GM21825 (cell line): ENCODE measurements at regions not wholly inside any gene's neighbourhood (a gene's known extent, or its start where the extent isn't known, plus 50 kb on each side); places are given as distances from the start of the nearest gene placed in this dataset.
"Not testable (repeated sequence)": the region's sequence is repeated elsewhere in the genome, so short reads cannot be mapped to it uniquely, and the experiment has no call there.

Experiments
- ATAC-seq: cut with Tn5 transposase; IDR thresholded peaks from one replicate; pipeline ENCODE4 v1.9.1; 2021; ENCODE audit warnings: mild to moderate bottlenecking, moderate library complexity; ENCODE audit not compliant: unreplicated experiment

DNA sequence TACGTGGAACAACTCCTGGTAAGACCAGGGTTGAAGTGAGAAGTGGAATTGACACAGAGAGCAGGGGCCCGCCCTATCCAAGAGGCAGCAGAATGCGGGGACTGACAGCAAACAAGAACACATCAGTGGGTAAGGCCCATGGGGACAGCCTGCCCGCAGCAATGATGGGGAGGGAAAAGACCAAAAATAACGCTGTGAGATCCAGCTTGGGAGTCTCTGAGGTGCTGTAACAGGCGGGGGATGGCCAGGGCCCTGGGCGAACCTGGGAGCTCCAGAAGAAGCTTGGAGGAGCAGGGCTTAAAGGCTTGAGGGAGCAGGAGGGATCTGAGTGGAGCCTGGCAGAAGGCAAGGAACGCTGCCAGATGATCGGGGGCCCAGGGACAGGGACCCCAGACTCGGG lies 173.4 kb downstream of the TMEM200C start:
- no peak for ATAC-seq

- no peak for ATAC-seq
Measured at GRCh38 chr18:5720132-5720531, 175.2 kb downstream of the TMEM200C start.

DNA sequence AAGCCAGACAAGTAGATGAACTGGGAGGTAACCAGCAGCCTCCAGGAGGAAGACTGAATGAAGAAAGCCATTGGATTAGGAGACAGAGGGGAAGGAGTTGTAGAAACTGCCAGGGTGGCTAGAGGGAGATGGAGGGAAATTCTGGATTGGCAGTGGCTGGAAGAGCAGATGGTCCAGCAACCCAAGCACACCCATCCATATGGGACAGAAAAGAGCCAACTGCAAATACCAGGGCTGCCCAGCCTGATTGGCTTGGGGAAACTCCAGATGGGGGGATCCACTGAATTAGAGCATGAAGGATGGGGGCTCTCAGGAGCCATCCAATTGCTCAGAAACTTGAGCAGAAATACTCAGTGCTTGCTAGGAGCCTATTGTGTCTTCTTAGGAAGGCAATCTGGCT lies 173.5 kb upstream of the EPB41L3 start:
- ATAC-seq, result no peak

- no peak for ATAC-seq
Measured at GRCh38 chr18:5710676-5711075, 166.9 kb upstream of the EPB41L3 start.

GRCh38 chr18:5710235-5710634 lies 166.4 kb upstream of the EPB41L3 start:
- no peak for ATAC-seq

DNA sequence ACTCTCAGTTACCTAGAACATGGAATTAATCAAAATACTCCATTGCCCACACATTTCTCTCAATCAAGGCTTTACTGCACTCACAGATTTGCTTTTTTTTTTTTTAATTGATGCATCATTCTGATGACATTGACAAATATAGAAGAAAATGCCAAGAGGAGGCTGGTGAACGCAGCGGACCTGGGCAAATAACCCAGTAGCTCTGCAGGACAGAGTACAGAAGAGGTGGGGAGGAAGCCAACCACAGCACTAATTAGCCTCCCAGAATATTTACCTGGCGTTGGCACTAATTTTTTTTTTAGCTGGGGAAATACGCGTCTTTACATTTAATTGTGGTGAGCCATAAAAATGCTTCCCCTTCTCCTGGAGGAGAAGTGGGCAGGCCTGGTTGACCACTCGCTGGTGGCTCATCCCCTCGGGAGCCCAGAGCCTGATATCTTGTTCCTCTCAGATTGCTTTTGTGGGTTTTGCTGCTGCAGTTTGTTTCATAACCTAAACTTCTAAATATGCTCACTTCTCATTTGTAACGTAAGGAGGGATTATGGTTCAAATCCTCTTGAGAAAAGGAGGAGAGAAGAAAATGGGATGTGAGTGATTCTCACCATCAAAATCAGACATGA lies 165.8 kb upstream of the EPB41L3 start:
- no peak for ATAC-seq

DNA sequence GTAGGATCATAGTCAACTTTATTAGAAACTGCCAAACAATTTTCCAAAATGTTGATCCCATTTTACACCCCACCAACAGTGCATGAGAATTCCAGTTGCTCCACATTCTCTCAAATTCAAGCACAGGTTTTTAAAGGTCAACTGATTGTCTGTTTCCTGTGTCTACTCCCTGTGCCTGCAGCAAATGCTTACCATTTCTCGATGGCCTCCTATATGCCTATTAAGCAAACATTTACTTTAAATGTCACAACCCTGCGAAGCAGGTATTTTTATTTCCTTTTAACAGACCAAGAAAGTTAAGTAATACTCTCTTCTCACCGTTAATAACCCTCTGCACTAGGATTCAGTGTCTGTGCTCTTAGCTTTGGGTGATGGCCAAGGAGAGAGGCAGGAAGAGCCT lies 163.8 kb upstream of the EPB41L3 start:
- no peak for ATAC-seq

DNA sequence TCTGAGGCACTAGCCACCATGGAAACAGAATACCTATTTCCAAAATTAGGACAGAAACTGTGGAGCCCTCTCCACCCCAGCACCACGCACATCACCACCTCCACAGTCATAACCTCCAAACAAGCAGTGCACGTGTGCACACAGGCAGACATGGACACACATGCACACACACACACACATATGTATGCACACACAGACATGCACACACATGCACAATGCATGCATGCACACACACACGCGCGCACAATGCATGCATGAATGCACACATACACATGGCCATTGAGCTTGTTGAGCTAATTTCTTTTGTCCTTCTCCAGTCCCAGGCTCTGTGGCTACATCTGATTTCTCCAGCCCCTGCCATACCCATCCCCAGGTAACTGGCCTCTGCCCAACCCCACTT lies 161.6 kb upstream of the EPB41L3 start:
- no peak for ATAC-seq

DNA sequence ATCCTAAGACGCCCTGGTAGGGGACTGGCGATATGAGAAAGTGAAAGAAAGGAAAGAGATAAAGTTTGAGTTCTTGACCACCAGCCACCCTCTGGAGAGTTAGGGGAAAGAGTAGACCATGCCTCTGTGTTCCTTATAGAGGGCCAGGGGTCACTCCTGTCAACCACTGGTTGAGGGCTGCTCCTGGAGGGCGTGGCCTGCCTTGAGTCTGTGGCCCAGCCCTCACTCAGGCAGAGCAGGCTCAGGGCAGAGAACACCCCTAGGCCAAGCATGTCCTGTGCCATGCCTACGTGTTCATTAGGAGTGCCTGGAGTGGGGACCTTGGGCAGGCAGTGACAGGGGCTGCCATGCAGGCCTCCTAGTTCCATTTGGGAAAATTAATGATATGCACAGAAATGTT lies 161.1 kb upstream of the EPB41L3 start:
- ATAC-seq, result no peak

DNA sequence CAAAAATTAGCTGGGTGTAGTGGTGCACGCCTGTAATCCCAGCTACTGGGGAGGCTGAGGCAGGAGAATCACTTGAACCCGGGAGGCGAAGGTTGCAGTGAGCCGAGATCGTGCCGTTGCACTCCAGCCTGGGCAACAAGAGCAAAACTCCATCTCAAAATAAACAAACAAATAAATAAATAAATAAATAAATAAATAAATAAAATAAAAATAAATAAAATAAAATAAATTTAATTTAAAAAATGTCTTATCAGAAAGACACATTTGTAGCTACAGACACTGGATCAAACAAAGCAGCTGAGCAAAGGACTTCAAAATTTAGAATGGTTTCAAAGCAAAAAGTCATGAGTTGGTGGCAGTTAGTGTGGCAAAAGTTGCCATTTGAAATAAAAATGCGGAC lies 158.2 kb upstream of the EPB41L3 start:
- ATAC-seq, result not testable (repeated sequence)

DNA sequence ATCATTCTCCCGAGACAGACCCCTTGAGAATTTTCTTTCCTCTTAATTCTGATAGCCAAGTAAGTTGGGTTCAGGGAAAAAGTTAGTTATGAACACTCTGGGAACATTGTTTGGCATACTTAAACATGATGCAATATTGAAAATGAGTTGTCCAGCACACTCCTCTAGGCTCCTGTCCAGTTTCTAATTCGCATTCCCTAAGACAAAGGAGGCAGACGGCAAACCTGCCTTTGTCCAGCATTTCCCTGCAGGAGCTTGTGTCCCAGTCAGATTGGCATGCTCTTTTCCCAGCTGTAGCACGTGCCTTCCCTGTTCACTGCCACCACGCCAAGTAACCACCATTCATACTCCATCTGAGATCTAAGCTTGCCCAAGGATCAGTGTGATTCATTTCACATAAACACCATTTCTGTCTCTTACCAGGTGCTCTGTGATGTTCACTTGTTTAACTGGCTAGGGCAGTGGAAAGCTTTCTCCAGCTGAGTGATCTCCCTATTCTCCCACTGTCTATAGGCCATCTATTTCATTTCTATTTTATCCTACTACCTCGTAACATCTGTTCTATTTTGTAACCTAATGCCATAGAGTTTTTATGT lies 150.0 kb upstream of the EPB41L3 start:
- ATAC-seq, result no peak

- ATAC-seq, result no peak
Measured at GRCh38 chr18:5678779-5679406, 135.1 kb upstream of the EPB41L3 start.

- ATAC-seq, result no peak
Measured at GRCh38 chr18:5678278-5678677, 134.5 kb upstream of the EPB41L3 start.

DNA sequence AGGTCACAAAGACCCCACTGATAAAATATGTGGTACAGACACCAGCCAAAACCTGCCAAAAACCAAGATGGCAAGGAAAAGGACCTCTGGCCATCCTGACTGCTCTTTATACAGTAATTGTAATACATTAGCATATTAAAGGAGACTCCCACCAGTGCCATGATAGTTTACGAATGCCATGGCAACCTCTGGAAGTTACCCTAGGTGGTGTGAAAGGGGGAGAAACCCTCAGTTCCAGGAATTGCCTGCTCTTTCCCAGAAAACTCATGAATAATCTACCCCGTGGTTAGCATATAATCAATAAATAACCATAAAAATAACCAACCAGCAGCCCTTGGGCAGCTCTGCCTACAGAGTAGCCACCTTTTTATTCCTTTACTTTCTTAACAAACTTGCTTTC lies 129.8 kb upstream of the EPB41L3 start:
- ATAC-seq, result no peak

GRCh38 chr18:5669585-5669984 lies 125.8 kb upstream of the EPB41L3 start:
- no peak for ATAC-seq

GRCh38 chr18:5668087-5668715 lies 124.4 kb upstream of the EPB41L3 start:
- no peak for ATAC-seq

DNA sequence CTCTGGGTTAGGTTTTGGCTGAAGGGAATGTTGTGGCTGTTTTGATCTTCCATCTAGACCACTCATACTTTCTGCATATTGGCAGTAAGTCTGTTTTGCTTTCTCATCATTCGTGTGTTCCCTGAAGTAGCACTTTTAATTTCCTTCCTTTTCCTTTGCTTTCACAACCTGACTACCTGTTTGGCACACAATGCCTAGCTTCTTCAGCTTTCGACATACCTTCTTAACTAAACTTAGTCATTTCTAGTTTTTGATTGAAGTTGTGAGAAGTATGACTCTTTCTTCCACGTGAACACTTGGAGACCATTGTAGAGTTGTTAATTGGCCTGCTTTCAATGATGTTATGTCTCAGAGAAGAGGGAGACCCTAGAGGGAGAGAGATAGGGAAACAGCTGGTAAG lies 123.6 kb upstream of the EPB41L3 start:
- no peak for ATAC-seq

DNA sequence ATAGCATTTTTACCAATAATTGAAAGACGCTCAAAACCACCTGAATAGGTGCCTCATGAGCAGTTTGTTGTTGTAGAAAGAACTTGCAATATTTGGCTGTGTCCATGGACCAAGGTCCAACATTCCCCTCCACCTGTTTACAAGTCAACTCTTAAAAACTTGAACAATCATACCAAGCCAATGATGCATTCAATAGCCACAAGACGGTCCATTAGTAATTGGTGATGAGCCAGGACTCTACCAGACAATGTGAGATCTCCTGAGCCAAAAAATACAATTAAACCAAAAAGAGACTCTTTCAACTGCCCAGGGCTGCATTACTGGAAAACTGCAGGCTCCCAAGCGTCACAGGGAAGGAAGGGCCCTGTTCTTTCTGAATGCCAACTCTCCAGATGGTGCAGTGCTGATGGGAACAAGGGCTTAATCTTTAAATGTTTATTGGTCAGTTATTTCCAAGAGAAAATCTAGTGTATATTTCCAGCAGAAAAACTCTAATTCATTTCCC lies 118.8 kb upstream of the EPB41L3 start:
- ATAC-seq, result no peak

DNA sequence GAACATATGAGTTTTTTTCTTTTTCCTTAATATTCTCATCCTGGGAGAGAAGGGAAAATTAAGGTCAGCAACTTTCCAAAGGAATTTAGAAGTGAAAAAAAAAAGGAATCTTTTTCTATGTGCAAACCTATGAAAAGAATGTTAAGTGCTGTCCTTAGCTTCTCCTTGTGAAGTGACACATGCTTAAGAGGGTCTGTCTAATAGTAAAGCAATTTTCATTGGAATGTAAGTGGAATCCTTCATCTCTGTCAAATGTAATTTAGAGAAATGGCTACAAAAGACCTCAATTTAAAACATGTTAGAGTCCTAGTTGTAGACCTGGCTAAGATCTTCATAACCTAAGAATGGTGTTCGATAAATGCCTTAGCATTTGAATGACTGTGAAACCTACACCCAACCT lies 117.4 kb upstream of the EPB41L3 start:
- no peak for ATAC-seq

DNA sequence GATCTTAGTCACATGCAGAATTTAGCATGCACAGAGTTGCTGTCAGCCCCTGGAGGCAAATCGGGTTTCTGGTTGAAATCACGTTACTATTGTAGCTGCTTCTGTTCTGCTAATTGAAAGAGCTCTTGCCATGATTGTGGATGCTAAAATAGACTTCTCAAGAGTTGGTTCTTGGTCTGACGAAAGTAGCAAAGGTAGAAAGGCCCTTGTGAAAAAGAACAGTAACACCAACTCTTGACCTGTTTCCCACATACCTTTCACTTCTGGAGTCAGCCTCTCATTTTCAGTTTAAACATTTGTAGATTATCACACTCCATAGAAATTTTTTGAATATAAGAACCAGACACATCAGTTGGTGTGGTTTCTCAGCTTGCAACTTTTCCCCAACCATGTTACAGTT lies 110.0 kb upstream of the EPB41L3 start:
- ATAC-seq, result no peak

- no peak for ATAC-seq
Measured at GRCh38 chr18:5651736-5652135, 107.9 kb upstream of the EPB41L3 start.

- ATAC-seq, result no peak
Measured at GRCh38 chr18:5649439-5649838, 105.6 kb upstream of the EPB41L3 start.
